HepG2 (cell line): ENCODE measurements at regions not wholly inside any gene's neighbourhood (a gene's known extent, or its start where the extent isn't known, plus 50 kb on each side); places are given as distances from the start of the nearest gene placed in this dataset.
A peak's percentile ranks its signal among the peaks of the same experiment; 100 is the strongest.

Source experiments
- ARID3A ChIP-seq: IDR thresholded peaks from 2 replicates; pipeline ENCODE4 v1.6.1; 2012; ENCODE audit warnings: low read depth, low read length, improper control_type of control experiment
- DNMT1 ChIP-seq: sonication (generic); formaldehyde crosslinking; IDR thresholded peaks from 2 replicates; pipeline ENCODE4 v1.5.1; 2020; ENCODE audit warnings: mild to moderate bottlenecking, missing genetic modification reagents
- DNMT3B ChIP-seq: conservative IDR thresholded peaks from 2 replicates; pipeline ENCODE4 v1.6.1; 2016; ENCODE audit warnings: missing biosample characterization, control low read depth
- FOSL2 ChIP-seq: sonication (generic); formaldehyde crosslinking; IDR thresholded peaks from 2 replicates; pipeline ENCODE4 v1.4.0; 2020; ENCODE audit warnings: missing genetic modification reagents
- GATAD1 ChIP-seq: IDR thresholded peaks from 2 replicates; pipeline ENCODE4 v1.6.1; 2016; ENCODE audit warnings: missing genetic modification reagents, missing compliant biosample characterization
- GATAD2A ChIP-seq: IDR thresholded peaks from 2 replicates; pipeline ENCODE4 v1.6.1; 2016
- HDAC2 ChIP-seq: sonication (generic); formaldehyde crosslinking; IDR thresholded peaks from 2 replicates; pipeline ENCODE4 v1.4.0; 2020; ENCODE audit warnings: missing genetic modification reagents
- HHEX ChIP-seq: IDR thresholded peaks from 2 replicates; pipeline ENCODE4 v1.6.1; 2016; ENCODE audit warnings: control low read depth
- HMG20A ChIP-seq: IDR thresholded peaks from 2 replicates; pipeline ENCODE4 v1.6.1; 2016; ENCODE audit warnings: borderline replicate concordance
- HNF4G ChIP-seq, 2 experiments: sonication (generic) in 1 of 2; formaldehyde crosslinking in 1 of 2; IDR thresholded peaks; 2 replicates each; pipeline versions ENCODE4 v1.4.0 to v1.6.1; 2011 to 2020; ENCODE audit warnings: borderline replicate concordance in 2 of 2, low read depth in 2 of 2, mild to moderate bottlenecking in 2 of 2, low read length in 1 of 2, missing genetic modification reagents in 1 of 2, moderate library complexity in 1 of 2
- POLR2A ChIP-seq, 2 experiments: IDR thresholded peaks; 2 replicates each; pipeline ENCODE4 v1.6.1; 2011; ENCODE audit warnings: low read depth in 2 of 2, low read length in 2 of 2, mild to moderate bottlenecking in 1 of 2, moderate library complexity in 1 of 2; ENCODE audit not compliant: insufficient read depth in 1 of 2
- SRY ChIP-seq: sonication (generic); formaldehyde crosslinking; IDR thresholded peaks from 2 replicates; pipeline ENCODE4 v1.8.0; 2022; ENCODE audit warnings: mild to moderate bottlenecking, missing genetic modification reagents
- TCF7 ChIP-seq: sonication (generic); IDR thresholded peaks from 2 replicates; pipeline ENCODE4 v1.6.1; 2016; ENCODE audit warnings: antibody characterized with exemption, low read depth
- TFDP2 ChIP-seq: sonication (generic); formaldehyde crosslinking; IDR thresholded peaks from 2 replicates; pipeline ENCODE4 v1.4.0; 2020; ENCODE audit warnings: missing genetic modification reagents
- ZBTB44 ChIP-seq: sonication (generic); formaldehyde crosslinking; IDR thresholded peaks from 2 replicates; pipeline ENCODE4 v1.4.0; 2020; ENCODE audit warnings: missing genetic modification reagents
- ZFP37 ChIP-seq: sonication (generic); formaldehyde crosslinking; IDR thresholded peaks from 2 replicates; pipeline ENCODE4 v1.4.0; 2020; ENCODE audit warnings: missing genetic modification reagents, borderline replicate concordance
- ZFP62 ChIP-seq: sonication (generic); formaldehyde crosslinking; IDR thresholded peaks from 2 replicates; pipeline ENCODE4 v1.4.0; 2020; ENCODE audit warnings: missing genetic modification reagents
- ZNF558 ChIP-seq: sonication (generic); formaldehyde crosslinking; IDR thresholded peaks from 2 replicates; pipeline ENCODE4 v1.9.0; 2022; ENCODE audit warnings: mild to moderate bottlenecking, missing genetic modification reagents, borderline replicate concordance
- ZNF619 ChIP-seq: sonication (generic); formaldehyde crosslinking; IDR thresholded peaks from 2 replicates; pipeline ENCODE4 v1.4.0; 2020; ENCODE audit warnings: mild to moderate bottlenecking, missing genetic modification reagents
- ZNF83 ChIP-seq: sonication (generic); formaldehyde crosslinking; IDR thresholded peaks from 2 replicates; pipeline ENCODE4 v1.4.0; 2020; ENCODE audit warnings: missing genetic modification reagents, mild to moderate bottlenecking, borderline replicate concordance
- ZNF883 ChIP-seq: sonication (generic); formaldehyde crosslinking; IDR thresholded peaks from 2 replicates; pipeline ENCODE4 v1.5.1; 2020; ENCODE audit warnings: mild to moderate bottlenecking, missing genetic modification reagents; ENCODE audit errors: not compliant biosample characterization
- ZSCAN9 ChIP-seq: IDR thresholded peaks from 2 replicates; pipeline ENCODE4 v1.6.1; 2016; ENCODE audit warnings: borderline replicate concordance
- TF ChIP-seq, protein P1 (sequence below): sonication (generic); formaldehyde crosslinking; IDR thresholded peaks from 2 replicates; pipeline ENCODE4 v1.8.1; 2023; ENCODE audit warnings: mild to moderate bottlenecking, moderate library complexity, missing genetic modification reagents
- TF ChIP-seq, protein P2 (sequence below): sonication (generic); formaldehyde crosslinking; conservative IDR thresholded peaks from 2 replicates; pipeline ENCODE4 v1.4.0; 2020; ENCODE audit warnings: mild to moderate bottlenecking, missing genetic modification reagents, moderate library complexity

- 0 out of 2 replicates have a peak, but pooled peaks have one; percentile 24 for TF ChIP-seq ARID3A
- TF ChIP-seq, protein P1, sequence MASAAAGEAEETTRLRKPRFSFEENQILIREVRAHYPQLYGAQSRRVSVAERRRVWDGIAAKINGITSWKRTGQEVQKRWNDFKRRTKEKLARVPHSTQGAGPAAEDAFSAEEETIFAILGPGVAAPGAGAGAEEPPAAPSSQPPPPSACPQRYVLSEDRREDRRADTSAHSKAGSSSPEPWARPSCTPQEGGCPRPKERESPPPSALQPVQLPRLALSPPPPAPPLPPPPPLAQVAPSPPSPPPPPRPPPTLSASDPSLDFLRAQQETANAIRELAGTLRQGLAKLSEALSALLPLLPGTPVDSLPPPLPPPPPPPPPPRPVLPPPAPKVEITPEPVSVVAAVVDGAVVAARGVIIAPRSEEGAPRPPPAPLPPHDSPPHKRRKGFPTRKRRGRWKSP (CRISPR knock-in tag) = no peak
- no peak for TF ChIP-seq ZNF619
- peak; percentile 19; the same call in 1 of the 2 replicates for TF ChIP-seq TCF7
- peak; percentile 65 for TF ChIP-seq GATAD2A
- TF ChIP-seq TFDP2 (CRISPR knock-in tag) = 0 out of 2 replicates have a peak, but pooled peaks have one; percentile 23
- TF ChIP-seq POLR2A (IDR thresholded peaks at IDR 0.05; ENCODE audit: insufficient read depth in 1 of 2, low read depth in 2 of 2, low read length in 2 of 2) = no peak
- TF ChIP-seq ZNF883 (CRISPR knock-in tag) = no peak
- TF ChIP-seq ZNF558 (CRISPR knock-in tag) = no peak
- TF ChIP-seq HHEX (CRISPR knock-in tag) = no peak
- no peak for TF ChIP-seq DNMT1 (CRISPR knock-in tag)
- no peak; the same call in 1 of the 2 replicates for TF ChIP-seq HNF4G (IDR thresholded peaks at IDR 0.05; ENCODE audit: borderline replicate concordance, low read depth, low read length)
- no peak for TF ChIP-seq HNF4G (CRISPR knock-in tag; IDR thresholded peaks at IDR 0.05; ENCODE audit: borderline replicate concordance, low read depth)
- 0 out of 2 replicates have a peak, but pooled peaks have one; percentile 17 for TF ChIP-seq HDAC2 (CRISPR knock-in tag)
- no peak for TF ChIP-seq ZSCAN9 (CRISPR knock-in tag)
- TF ChIP-seq SRY (CRISPR knock-in tag) = no peak
- TF ChIP-seq GATAD1 (CRISPR knock-in tag) = no peak
- no peak for TF ChIP-seq ZNF83 (CRISPR knock-in tag)
- no peak for TF ChIP-seq ZFP37 (CRISPR knock-in tag)
- TF ChIP-seq, protein P2, sequence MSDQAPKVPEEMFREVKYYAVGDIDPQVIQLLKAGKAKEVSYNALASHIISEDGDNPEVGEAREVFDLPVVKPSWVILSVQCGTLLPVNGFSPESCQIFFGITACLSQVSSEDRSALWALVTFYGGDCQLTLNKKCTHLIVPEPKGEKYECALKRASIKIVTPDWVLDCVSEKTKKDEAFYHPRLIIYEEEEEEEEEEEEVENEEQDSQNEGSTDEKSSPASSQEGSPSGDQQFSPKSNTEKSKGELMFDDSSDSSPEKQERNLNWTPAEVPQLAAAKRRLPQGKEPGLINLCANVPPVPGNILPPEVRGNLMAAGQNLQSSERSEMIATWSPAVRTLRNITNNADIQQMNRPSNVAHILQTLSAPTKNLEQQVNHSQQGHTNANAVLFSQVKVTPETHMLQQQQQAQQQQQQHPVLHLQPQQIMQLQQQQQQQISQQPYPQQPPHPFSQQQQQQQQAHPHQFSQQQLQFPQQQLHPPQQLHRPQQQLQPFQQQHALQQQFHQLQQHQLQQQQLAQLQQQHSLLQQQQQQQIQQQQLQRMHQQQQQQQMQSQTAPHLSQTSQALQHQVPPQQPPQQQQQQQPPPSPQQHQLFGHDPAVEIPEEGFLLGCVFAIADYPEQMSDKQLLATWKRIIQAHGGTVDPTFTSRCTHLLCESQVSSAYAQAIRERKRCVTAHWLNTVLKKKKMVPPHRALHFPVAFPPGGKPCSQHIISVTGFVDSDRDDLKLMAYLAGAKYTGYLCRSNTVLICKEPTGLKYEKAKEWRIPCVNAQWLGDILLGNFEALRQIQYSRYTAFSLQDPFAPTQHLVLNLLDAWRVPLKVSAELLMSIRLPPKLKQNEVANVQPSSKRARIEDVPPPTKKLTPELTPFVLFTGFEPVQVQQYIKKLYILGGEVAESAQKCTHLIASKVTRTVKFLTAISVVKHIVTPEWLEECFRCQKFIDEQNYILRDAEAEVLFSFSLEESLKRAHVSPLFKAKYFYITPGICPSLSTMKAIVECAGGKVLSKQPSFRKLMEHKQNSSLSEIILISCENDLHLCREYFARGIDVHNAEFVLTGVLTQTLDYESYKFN (CRISPR knock-in tag) = peak; percentile 63
- TF ChIP-seq DNMT3B (CRISPR knock-in tag) = no peak
- no peak for TF ChIP-seq ZFP62 (CRISPR knock-in tag)
- TF ChIP-seq ZBTB44 (CRISPR knock-in tag) = no peak
- 0 out of 2 replicates have a peak, but pooled peaks have one; percentile 19 for TF ChIP-seq HMG20A (CRISPR knock-in tag)
- no peak for TF ChIP-seq FOSL2 (CRISPR knock-in tag)
These were observed 161.8 kb upstream of the ELL2 start (continued) for GRCh38 chr5:96123418-96123817.
